HG02970 (cell line): ENCODE measurements at regions not wholly inside any gene's neighbourhood (a gene's known extent, or its start where the extent isn't known, plus 50 kb on each side); places are given as distances from the start of the nearest gene placed in this dataset.

Experiments used
- ATAC-seq: cut with Tn5 transposase; IDR thresholded peaks from one replicate; pipeline ENCODE4 v1.9.1; 2021; ENCODE audit warnings: mild to moderate bottlenecking, moderate library complexity, moderate number of reproducible peaks; ENCODE audit not compliant: unreplicated experiment, low FRiP score

GRCh38 chr4:11342401-11342800 is 86.3 kb downstream of the HS3ST1 start:
- ATAC-seq, result no peak

- no peak for ATAC-seq
Observed at GRCh38 chr4:11341337-11342043, 87.2 kb downstream of the HS3ST1 start.

GRCh38 chr4:11338956-11339782 is 89.5 kb downstream of the HS3ST1 start:
- no peak for ATAC-seq

GRCh38 chr4:11337287-11337686 is 91.4 kb downstream of the HS3ST1 start:
- ATAC-seq, result no peak

GRCh38 chr4:11336435-11336834 is 92.3 kb downstream of the HS3ST1 start:
- no peak for ATAC-seq

- no peak for ATAC-seq
Observed at GRCh38 chr4:11334887-11335286, 93.8 kb downstream of the HS3ST1 start.

GRCh38 chr4:11328401-11328800 is 100.3 kb downstream of the HS3ST1 start:
- ATAC-seq, result no peak

- no peak for ATAC-seq
Observed at GRCh38 chr4:11326021-11326420, 102.7 kb downstream of the HS3ST1 start.

- ATAC-seq, result no peak
Observed at GRCh38 chr4:11323771-11324170, 104.9 kb downstream of the HS3ST1 start.

GRCh38 chr4:11313157-11313943 is 115.3 kb downstream of the HS3ST1 start:
- no peak for ATAC-seq

GRCh38 chr4:11312389-11312788 is 116.3 kb downstream of the HS3ST1 start:
- ATAC-seq, result no peak

GRCh38 chr4:11301075-11301660 is 127.5 kb downstream of the HS3ST1 start:
- no peak for ATAC-seq

GRCh38 chr4:11299836-11300235 is 128.9 kb downstream of the HS3ST1 start:
- ATAC-seq, result no peak

- ATAC-seq, result no peak
Observed at GRCh38 chr4:11299016-11299415, 129.7 kb downstream of the HS3ST1 start.

GRCh38 chr4:11298451-11298850 is 130.2 kb downstream of the HS3ST1 start:
- ATAC-seq, result no peak

GRCh38 chr4:11297627-11298026 is 131.1 kb downstream of the HS3ST1 start:
- no peak for ATAC-seq

GRCh38 chr4:11297201-11297600 is 131.5 kb downstream of the HS3ST1 start:
- ATAC-seq, result no peak

GRCh38 chr4:11293866-11294265 is 134.8 kb downstream of the HS3ST1 start:
- ATAC-seq, result no peak

GRCh38 chr4:11287055-11287454 is 141.6 kb downstream of the HS3ST1 start:
- ATAC-seq, result peak; percentile 13

- ATAC-seq, result peak; percentile 54
Observed at GRCh38 chr4:11286533-11286932, 142.2 kb downstream of the HS3ST1 start.

- ATAC-seq, result no peak
Observed at GRCh38 chr4:11281720-11282119, 147.0 kb downstream of the HS3ST1 start.
